Endodermal cell (in vitro differentiated cells): ENCODE measurements at regions not wholly inside any gene's neighbourhood (a gene's known extent, or its start where the extent isn't known, plus 50 kb on each side); places are given as distances from the start of the nearest gene placed in this dataset.

Experiments
- DNase-seq: peaks from one replicate; pipeline ENCODE4 v3.0.0-alpha.2; 2017
- H3K27ac ChIP-seq: 2 replicates; pipeline ENCODE4 v1.5.1; 2013; ENCODE audit warnings: mild to moderate bottlenecking, low read depth, low read length, moderate library complexity
- H3K27me3 ChIP-seq: 2 replicates; pipeline ENCODE4 v1.6.1; 2013; ENCODE audit warnings: mild to moderate bottlenecking, low read length, moderate library complexity; ENCODE audit not compliant: insufficient read depth, control insufficient read depth, poor library complexity, severe bottlenecking
- H3K36me3 ChIP-seq: 2 replicates; pipeline ENCODE4 v1.7.0; 2013; ENCODE audit warnings: mild to moderate bottlenecking, low read length, moderate library complexity; ENCODE audit not compliant: control insufficient read depth, insufficient read depth
- H3K4me1 ChIP-seq: one replicate; pipeline ENCODE4 v1.7.0; 2013; ENCODE audit warnings: low read length; ENCODE audit not compliant: control insufficient read depth, insufficient read depth
- H3K4me3 ChIP-seq: 2 replicates; pipeline ENCODE4 v1.5.1; 2013; ENCODE audit warnings: mild to moderate bottlenecking, low read length, moderate library complexity
- H3K9ac ChIP-seq: 2 replicates; pipeline ENCODE4 v1.6.1; 2013; ENCODE audit warnings: mild to moderate bottlenecking, low read length, moderate library complexity; ENCODE audit not compliant: poor library complexity, severe bottlenecking; ENCODE audit errors: extremely low read depth
- H3K9me3 ChIP-seq: 2 replicates; pipeline ENCODE4 v1.6.1; 2013; ENCODE audit warnings: mild to moderate bottlenecking, low read length, moderate library complexity; ENCODE audit not compliant: control insufficient read depth
- H3K27ac Mint-ChIP-seq: 2 replicates; pipeline ENCODE4 v1.8.0; 2020; ENCODE audit warnings: mixed read lengths
- H3K27me3 Mint-ChIP-seq: 2 replicates; pipeline ENCODE4 v1.8.0; 2021; ENCODE audit warnings: mild to moderate bottlenecking, mixed read lengths; ENCODE audit not compliant: insufficient read depth
- H3K36me3 Mint-ChIP-seq: 2 replicates; pipeline ENCODE4 v1.8.0; 2020; ENCODE audit warnings: low read depth, mixed read lengths
- H3K4me1 Mint-ChIP-seq: 2 replicates; pipeline ENCODE4 v1.8.0; 2020; ENCODE audit warnings: mixed read lengths
- H3K4me3 Mint-ChIP-seq: 2 replicates; pipeline ENCODE4 v1.8.0; 2020; ENCODE audit warnings: mild to moderate bottlenecking, moderate library complexity, mixed read lengths
- H3K9me3 Mint-ChIP-seq: 2 replicates; pipeline ENCODE4 v1.8.0; 2020; ENCODE audit warnings: mild to moderate bottlenecking, mixed read lengths
- CTCF ChIP-seq: fragments of 200-600 bp; sonication (generic); conservative IDR thresholded peaks from 2 replicates; pipeline ENCODE4 v1.5.0; 2021; ENCODE audit warnings: antibody characterized with exemption, mild to moderate bottlenecking
- WGBS, 2 experiments: methylation state at CpG; one replicate each; pipeline versions ENCODE4 v1.1.5 to v1.1.7; 2013; ENCODE audit warnings: missing lambda C conversion rate in 2 of 2, mixed read lengths in 1 of 2; ENCODE audit not compliant: insufficient coverage in 1 of 2, insufficient read length in 1 of 2; 5-methylcytosine and 5-hydroxymethylcytosine counted together

GRCh38 chr19:29436591-29437103 lies 89.1 kb upstream of the VSTM2B start:
- Histone ChIP-seq H3K9me3 (no peaks in the 10 kb centered on the region), H3K4me3 (no peak overlapping the region), H3K27ac (no peak overlapping the region), H3K4me1 (no peaks in the 10 kb centered on the region), H3K27me3 (no peaks in the 10 kb centered on the region), H3K36me3 (no peaks in the 10 kb centered on the region), H3K9ac (no peak overlapping the region)
- Mint-ChIP-seq H3K36me3 (no peaks in the 10 kb centered on the region), H3K4me1 (no peaks in the 10 kb centered on the region), H3K27ac (no peak overlapping the region), H3K9me3 (peaks cover 34% of the 10 kb centered on the region), H3K27me3 (peaks cover 4% of the 10 kb centered on the region), H3K4me3 (no peak overlapping the region)
- no peak for DNase-seq
- 72 to 86% methylated on average over 5 to 11 of the region's 11 CpGs for WGBS, 2 experiments
- no peak for TF ChIP-seq CTCF

GRCh38 chr19:29439021-29439420 lies 86.8 kb upstream of the VSTM2B start:
- no peaks in the 10 kb centered on the region for H3K9me3 ChIP-seq
- Mint-ChIP-seq H3K4me3 (no peak overlapping the region), H3K27me3 (peaks cover 4% of the 10 kb centered on the region), H3K4me1 (no peaks in the 10 kb centered on the region), H3K9me3 (peaks cover 34% of the 10 kb centered on the region), H3K36me3 (no peaks in the 10 kb centered on the region), H3K27ac (no peak overlapping the region)
- DNase-seq, result no peak
- no peak for TF ChIP-seq CTCF
- no peak overlapping the region for H3K27ac ChIP-seq
- H3K4me3 ChIP-seq, result no peak overlapping the region
- no peaks in the 10 kb centered on the region for H3K27me3 ChIP-seq
- H3K36me3 ChIP-seq, result no peaks in the 10 kb centered on the region
- no peaks in the 10 kb centered on the region for H3K4me1 ChIP-seq
- no peak overlapping the region for H3K9ac ChIP-seq

DNA sequence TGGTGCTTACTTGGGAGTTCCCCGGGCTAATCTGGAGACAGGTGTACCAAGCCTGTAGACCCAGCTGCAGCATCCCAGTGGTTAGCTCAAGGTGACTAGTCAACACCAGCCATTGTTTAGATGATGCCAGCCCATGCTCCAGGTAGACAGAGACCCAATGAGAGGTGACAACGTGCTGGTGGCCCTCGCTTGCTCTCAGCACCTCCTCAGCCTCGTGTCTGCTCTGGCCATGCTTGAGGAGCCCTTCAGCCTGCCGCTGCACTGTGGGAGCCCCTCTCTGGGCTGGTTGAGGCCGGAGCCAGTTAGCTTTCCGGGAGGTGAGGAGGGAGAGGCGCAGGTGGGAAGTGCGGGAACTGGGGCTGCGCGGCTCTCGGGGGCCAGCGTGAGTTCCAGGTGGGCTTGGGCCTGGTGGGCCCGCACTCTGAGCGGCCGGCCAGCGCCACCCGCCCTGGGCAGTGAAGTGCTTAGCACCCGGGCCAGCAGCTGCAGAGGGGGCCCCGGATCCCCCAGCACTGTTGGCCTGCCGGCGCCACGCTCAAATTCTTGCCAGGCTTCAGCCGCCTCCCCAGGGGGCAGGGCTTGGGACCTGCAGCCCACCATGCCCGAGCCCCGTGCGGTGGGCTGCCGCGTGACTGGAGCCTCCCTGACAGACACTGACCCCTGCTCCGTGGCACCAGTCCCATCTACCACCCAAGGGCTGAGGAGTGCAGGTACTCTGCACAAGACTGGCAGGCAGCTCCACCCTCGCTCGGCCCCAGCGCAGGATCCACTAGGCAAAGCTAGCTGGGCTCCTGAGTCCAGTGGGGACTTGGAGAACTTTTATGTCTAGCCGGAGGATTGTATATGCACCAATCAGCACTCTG lies 85.9 kb upstream of the VSTM2B start:
- Histone ChIP-seq H3K4me1 (no peaks in the 10 kb centered on the region), H3K4me3 (no peak overlapping the region), H3K36me3 (no peaks in the 10 kb centered on the region), H3K27ac (no peak overlapping the region), H3K9me3 (no peaks in the 10 kb centered on the region), H3K27me3 (no peaks in the 10 kb centered on the region), H3K9ac (no peak overlapping the region)
- WGBS, 2 experiments, result 87 to 92% methylated on average over 22 to 34 of the region's 34 CpGs
- Mint-ChIP-seq H3K4me3 (no peak overlapping the region), H3K9me3 (peaks cover 34% of the 10 kb centered on the region), H3K4me1 (no peaks in the 10 kb centered on the region), H3K27me3 (peaks cover 6% of the 10 kb centered on the region), H3K36me3 (no peaks in the 10 kb centered on the region), H3K27ac (no peak overlapping the region)
- no peak for TF ChIP-seq CTCF
- no peak for DNase-seq
